ENCODE measurements at regions not wholly inside any gene's neighbourhood (a gene's known extent, or its start where the extent isn't known, plus 50 kb on each side); places are given as distances from the start of the nearest gene placed in this dataset.
"Not testable (repeated sequence)": the region's sequence is repeated elsewhere in the genome, so short reads cannot be mapped to it uniquely, and the experiment has no call there.

DNA sequence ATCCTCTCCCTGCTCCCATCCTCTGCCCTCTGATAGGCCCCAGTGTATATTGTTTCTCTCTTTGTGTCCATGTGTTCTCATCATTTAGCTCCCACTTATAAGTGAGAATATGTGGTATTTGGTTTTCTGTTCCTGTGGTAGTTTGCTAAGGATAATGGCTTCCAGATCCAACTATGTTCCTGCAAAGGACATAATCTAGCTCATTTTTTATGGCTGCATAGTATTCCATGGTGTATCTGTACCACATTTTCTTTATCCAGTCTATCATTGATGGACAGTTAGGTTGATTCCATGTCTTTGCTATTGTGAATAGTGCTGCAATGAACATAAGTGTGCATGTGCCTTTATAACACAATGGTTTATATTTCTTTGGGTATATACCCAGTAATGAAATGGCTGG, 57.8 kb upstream of the SMIM30 start:
- not testable (repeated sequence) for DNase-seq (ENCODE audit: low read depth in 3 of 3, low spot score in 1 of 3)

DNA sequence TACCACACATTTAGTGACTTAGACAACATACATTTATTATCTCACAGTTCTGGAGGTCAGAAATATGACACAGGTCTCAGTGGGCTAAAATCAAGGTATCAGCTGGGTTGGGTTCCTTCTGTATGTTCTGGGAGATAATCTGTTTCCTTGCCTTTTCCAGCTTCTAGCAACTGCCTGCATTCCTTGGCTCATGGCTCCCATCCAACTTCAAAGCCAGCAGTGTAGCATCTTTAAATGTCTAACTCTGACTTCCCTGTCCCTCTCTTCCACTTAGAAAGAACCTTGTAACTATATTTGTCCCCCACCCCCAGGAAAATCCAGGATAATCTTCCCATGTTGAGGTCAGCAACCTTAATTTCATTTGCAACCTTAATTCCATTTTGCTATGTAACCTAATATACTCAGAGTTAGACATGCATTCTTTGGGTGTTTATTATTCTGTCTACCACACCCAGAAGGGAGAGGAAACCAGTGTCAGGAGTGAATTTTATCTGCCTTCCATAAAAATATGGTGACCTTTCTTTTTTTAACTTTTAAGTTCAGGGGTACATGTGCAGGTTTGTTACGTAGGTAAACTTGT, 57.3 kb upstream of the SMIM30 start:
- no peak for DNase-seq (ENCODE audit: low read depth in 3 of 3, low spot score in 1 of 3)

DNA sequence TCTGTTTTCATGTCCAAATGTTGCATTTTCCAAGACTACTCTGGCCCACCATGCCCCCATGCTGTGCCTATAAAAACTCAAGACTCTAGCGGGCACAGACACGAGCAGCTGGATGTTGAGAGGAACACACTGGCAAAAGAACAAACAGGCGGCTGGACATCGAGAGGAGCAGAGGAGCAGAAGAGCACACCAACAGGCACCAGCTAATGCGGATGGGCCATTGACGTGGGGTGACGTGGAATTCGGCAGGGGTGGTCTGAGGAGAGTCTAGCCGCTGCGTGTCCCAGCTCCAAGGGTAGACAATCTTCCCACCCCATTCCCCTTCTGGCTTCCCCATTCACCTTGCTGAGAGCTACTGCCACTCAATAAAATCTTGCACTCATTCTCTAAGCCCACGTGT, 54.4 kb upstream of the SMIM30 start:
- DNase-seq (ENCODE audit: low read depth in 3 of 3, low spot score in 1 of 3), result no peak

GRCh38 chr7:113170591-113170990, 52.2 kb upstream of the SMIM30 start:
- no peak for DNase-seq (ENCODE audit: low read depth in 3 of 3, low spot score in 1 of 3)
